Aorta (tissue), 5 donors: ENCODE measurements at regions not wholly inside any gene's neighbourhood (a gene's known extent, or its start where the extent isn't known, plus 50 kb on each side); places are given as distances from the start of the nearest gene placed in this dataset.
"Not testable (repeated sequence)": the region's sequence is repeated elsewhere in the genome, so short reads cannot be mapped to it uniquely, and the experiment has no call there.

Experiments
- ATAC-seq: fragments of 200-7000 bp; cut with Tn5 transposase; one replicate; pipeline ENCODE4 v1.9.1; 2022; ENCODE audit warnings: moderate library complexity; ENCODE audit not compliant: low FRiP score
- DNase-seq, 2 donors: peaks; one replicate each; pipeline ENCODE4 v3.0.0-alpha.2; 2020
- H3K27ac ChIP-seq, 2 donors: one replicate each; pipeline ENCODE4 v1.5.1; 2013; ENCODE audit warnings: low read length in 2 of 2, mild to moderate bottlenecking in 2 of 2, moderate library complexity in 2 of 2, control low read depth in 1 of 2, inconsistent platforms in 1 of 2, low read depth in 1 of 2
- H3K27me3 ChIP-seq, 2 donors: one replicate each; pipeline ENCODE4 v1.6.1; 2013; ENCODE audit warnings: control low read depth in 1 of 2, low read length in 1 of 2, mild to moderate bottlenecking in 1 of 2, moderate library complexity in 1 of 2; ENCODE audit not compliant: insufficient read depth in 2 of 2, control insufficient read depth in 1 of 2
- H3K36me3 ChIP-seq, 2 donors: one replicate each; pipeline ENCODE4 v1.6.1; 2013; ENCODE audit warnings: control low read depth in 1 of 2, low read length in 1 of 2, mild to moderate bottlenecking in 1 of 2; ENCODE audit not compliant: insufficient read depth in 2 of 2, control insufficient read depth in 1 of 2
- H3K4me1 ChIP-seq, 2 donors: one replicate each; pipeline ENCODE4 v1.6.1; 2013; ENCODE audit warnings: low read length in 2 of 2, control low read depth in 1 of 2, mild to moderate bottlenecking in 1 of 2, moderate library complexity in 1 of 2; ENCODE audit not compliant: insufficient read depth in 2 of 2, control insufficient read depth in 1 of 2
- H3K4me3 ChIP-seq, 2 donors: one replicate each; pipeline ENCODE4 v1.5.1; 2013; ENCODE audit warnings: low read length in 2 of 2, control low read depth in 1 of 2, mild to moderate bottlenecking in 1 of 2
- H3K9me3 ChIP-seq: one replicate; pipeline ENCODE4 v1.6.1; 2013; ENCODE audit warnings: mild to moderate bottlenecking, low read length; ENCODE audit not compliant: control insufficient read depth
- WGBS, 2 donors: extraction: QIAGEN DNeasy Blood & Tissue Kit; methylation state at CpG; one replicate each; pipeline ENCODE4 v1.1.7; 2013; 5-methylcytosine and 5-hydroxymethylcytosine counted together
- intact Hi-C, 2 donors: fragments of 100-400 bp; cut with DNase I; formaldehyde crosslinking; loops; one replicate each; pipeline versions ENCODE4 v1.14.2 to v1.15.0; 2022
- donor health status: healthy with polysubstance abuse.
- donor health status: Bipolar disorder and iron deficiency.
- donor health status: DM: no; HTN: no; CAD: no.
- donor health status: DM: no; HTN: no; CAD: no.
- donor health status: DM: yes; HTN: yes; CAD: no.

GRCh38 chr2:173521450-173522192 is 166.9 kb downstream of the CDCA7 start:
- ATAC-seq (peak; percentile 29), DNase-seq (no peak)
- H3K27me3 ChIP-seq = no peaks in the 10 kb centered on the region
- WGBS, 2 donors = 85 to 91% methylated on average over 4 of the region's 4 CpGs
- H3K9me3 ChIP-seq = peaks cover 1% of the 10 kb centered on the region
- intact Hi-C loops = no loop called here
- no peak overlapping the region for H3K27ac ChIP-seq
- H3K4me1 ChIP-seq = no peaks in the 10 kb centered on the region
- no peaks in the 10 kb centered on the region for H3K36me3 ChIP-seq
- no peak overlapping the region for H3K4me3 ChIP-seq

- Histone ChIP-seq H3K27me3 (no peaks in the 10 kb centered on the region), H3K4me1 (no peaks in the 10 kb centered on the region), H3K36me3 (no peaks in the 10 kb centered on the region), H3K27ac (no peak overlapping the region), H3K9me3 (peaks cover 1% of the 10 kb centered on the region), H3K4me3 (no peak overlapping the region)
- intact Hi-C loops = no loop called here
- WGBS, 2 donors = 8 to 14% methylated on average over 4 of the region's 4 CpGs
- peak; percentile 36 for ATAC-seq
- DNase-seq = no peak
These were observed 168.8 kb downstream of the CDCA7 start for GRCh38 chr2:173523497-173523896.

- intact Hi-C loops = no loop called here
- H3K36me3 ChIP-seq = no peaks in the 10 kb centered on the region
- WGBS, 2 donors = 88 to 91% methylated on average over 7 of the region's 7 CpGs
- H3K4me1 ChIP-seq = no peaks in the 10 kb centered on the region
- ATAC-seq = no peak
- H3K9me3 ChIP-seq = peaks cover 1% of the 10 kb centered on the region
- H3K27ac ChIP-seq = no peak overlapping the region
- DNase-seq = peak in 1 of 2 donors; percentile 49
- no peak overlapping the region for H3K4me3 ChIP-seq
- H3K27me3 ChIP-seq = no peaks in the 10 kb centered on the region
These were observed 169.7 kb downstream of the CDCA7 start for GRCh38 chr2:173524256-173524955.

- H3K36me3 ChIP-seq, H3K4me1 ChIP-seq, intact Hi-C loops, H3K27ac ChIP-seq, ATAC-seq, DNase-seq, H3K9me3 ChIP-seq, H3K4me3 ChIP-seq, H3K27me3 ChIP-seq: not testable (repeated sequence)
- WGBS, 2 donors = 77 to 82% methylated on average over 25 to 32 of the region's 32 CpGs
These were observed 178.3 kb downstream of the CDCA7 start for GRCh38 chr2:173532732-173533531.

GRCh38 chr2:173537694-173538093 is 183.0 kb downstream of the CDCA7 start:
- H3K36me3 ChIP-seq = no peaks in the 10 kb centered on the region
- peaks cover 2% of the 10 kb centered on the region for H3K9me3 ChIP-seq
- no peaks in the 10 kb centered on the region for H3K4me1 ChIP-seq
- 71 to 73% methylated on average over 2 of the region's 2 CpGs for WGBS, 2 donors
- no peak for DNase-seq
- no peak for ATAC-seq
- H3K27ac ChIP-seq = no peak overlapping the region
- H3K4me3 ChIP-seq = no peak overlapping the region
- no peaks in the 10 kb centered on the region for H3K27me3 ChIP-seq
- intact Hi-C loops = no loop called here

GRCh38 chr2:173539615-173540014 is 184.9 kb downstream of the CDCA7 start:
- DNase-seq (no peak), ATAC-seq (no peak)
- H3K27ac ChIP-seq = no peak overlapping the region
- no peaks in the 10 kb centered on the region for H3K4me1 ChIP-seq
- intact Hi-C loops = no loop called here
- no peak overlapping the region for H3K4me3 ChIP-seq
- no peaks in the 10 kb centered on the region for H3K27me3 ChIP-seq
- no peaks in the 10 kb centered on the region for H3K36me3 ChIP-seq
- WGBS, 2 donors = 74 to 83% methylated on average over 2 of the region's 2 CpGs
- H3K9me3 ChIP-seq = peaks cover 2% of the 10 kb centered on the region

- no peak for DNase-seq
- no peak for ATAC-seq
- Histone ChIP-seq H3K4me1 (no peaks in the 10 kb centered on the region), H3K27me3 (no peaks in the 10 kb centered on the region), H3K36me3 (no peaks in the 10 kb centered on the region), H3K27ac (no peak overlapping the region), H3K4me3 (no peak overlapping the region), H3K9me3 (no peaks in the 10 kb centered on the region)
- 73 to 84% methylated on average over 6 of the region's 6 CpGs for WGBS, 2 donors
- intact Hi-C loops = no loop called here
These were observed 190.1 kb downstream of the CDCA7 start for GRCh38 chr2:173544641-173545363.

GRCh38 chr2:173545364-173545763 is 190.7 kb downstream of the CDCA7 start:
- H3K36me3 ChIP-seq = no peaks in the 10 kb centered on the region
- no peak overlapping the region for H3K27ac ChIP-seq
- DNase-seq (peak in 1 of 2 donors; percentile 72), ATAC-seq (no peak)
- intact Hi-C loops = no loop called here
- H3K9me3 ChIP-seq = no peaks in the 10 kb centered on the region
- WGBS, 2 donors = 70 to 71% methylated on average over 3 of the region's 3 CpGs
- no peaks in the 10 kb centered on the region for H3K4me1 ChIP-seq
- H3K27me3 ChIP-seq = no peaks in the 10 kb centered on the region
- no peak overlapping the region for H3K4me3 ChIP-seq
